ACC112 (cell line): ENCODE measurements at regions not wholly inside any gene's neighbourhood (a gene's known extent, or its start where the extent isn't known, plus 50 kb on each side); places are given as distances from the start of the nearest gene placed in this dataset.

Experiments used
- H2AFZ ChIP-seq: fragments of 200-600 bp; sonication (generic); one replicate; pipeline ENCODE4 v1.6.0; 2017; ENCODE audit warnings: antibody characterized with exemption, low read length; ENCODE audit not compliant: unreplicated experiment
- H3K27ac ChIP-seq: fragments of 200-600 bp; sonication (generic); 2 replicates; pipeline ENCODE4 v1.5.1; 2014; ENCODE audit warnings: low read depth, mild to moderate bottlenecking, antibody characterized with exemption, low read length, moderate library complexity
- H3K27me3 ChIP-seq: fragments of 200-600 bp; sonication (generic); 2 replicates; pipeline ENCODE4 v1.6.1; 2014; ENCODE audit warnings: mild to moderate bottlenecking, antibody characterized with exemption, low read length, moderate library complexity, mixed read lengths; ENCODE audit not compliant: insufficient read depth
- H3K36me3 ChIP-seq: fragments of 200-600 bp; sonication (generic); 2 replicates; pipeline ENCODE4 v1.6.1; 2016; ENCODE audit warnings: mild to moderate bottlenecking, antibody characterized with exemption, low read length, moderate library complexity, mixed read lengths; ENCODE audit not compliant: insufficient read depth
- H3K4me1 ChIP-seq: fragments of 200-600 bp; sonication (generic); one replicate; pipeline ENCODE4 v1.6.1; 2016; ENCODE audit warnings: low read length, mixed read lengths; ENCODE audit not compliant: insufficient read depth, unreplicated experiment, control insufficient read depth
- H3K4me3 ChIP-seq: fragments of 200-600 bp; sonication (generic); 2 replicates; pipeline ENCODE4 v1.5.1; 2014; ENCODE audit warnings: mild to moderate bottlenecking, low read depth, low read length
- H3K79me2 ChIP-seq: fragments of 200-600 bp; sonication (generic); one replicate; pipeline ENCODE4 v1.6.0; 2016; ENCODE audit warnings: low read length; ENCODE audit not compliant: control insufficient read depth, unreplicated experiment, insufficient read depth

GRCh38 chr6:134502614-134503549, 185.0 kb upstream of the SGK1 start:
- no peak overlapping the region for H3K4me3 ChIP-seq
- no peak overlapping the region for H3K27ac ChIP-seq
- no peaks in the 10 kb centered on the region for H3K4me1 ChIP-seq
- H3K27me3 ChIP-seq, result no peaks in the 10 kb centered on the region
- no peak overlapping the region for H2AFZ ChIP-seq
- H3K36me3 ChIP-seq, result no peaks in the 10 kb centered on the region
- H3K79me2 ChIP-seq, result no peaks in the 10 kb centered on the region

- Histone ChIP-seq H3K79me2 (no peaks in the 10 kb centered on the region), H3K27me3 (no peaks in the 10 kb centered on the region), H3K36me3 (no peaks in the 10 kb centered on the region), H2AFZ (no peak overlapping the region), H3K4me1 (no peaks in the 10 kb centered on the region), H3K27ac (no peak overlapping the region), H3K4me3 (no peak overlapping the region)
Measured at GRCh38 chr6:134495890-134496248, 178.0 kb upstream of the SGK1 start.

GRCh38 chr6:134495203-134495889, 177.4 kb upstream of the SGK1 start:
- no peaks in the 10 kb centered on the region for H3K4me1 ChIP-seq
- H2AFZ ChIP-seq, result no peak overlapping the region
- H3K4me3 ChIP-seq, result no peak overlapping the region
- no peaks in the 10 kb centered on the region for H3K36me3 ChIP-seq
- H3K27ac ChIP-seq, result no peak overlapping the region
- no peaks in the 10 kb centered on the region for H3K79me2 ChIP-seq
- no peaks in the 10 kb centered on the region for H3K27me3 ChIP-seq

- H3K36me3 ChIP-seq, result no peaks in the 10 kb centered on the region
- H2AFZ ChIP-seq, result no peak overlapping the region
- H3K4me3 ChIP-seq, result no peak overlapping the region
- no peaks in the 10 kb centered on the region for H3K27me3 ChIP-seq
- H3K27ac ChIP-seq, result no peak overlapping the region
- H3K79me2 ChIP-seq, result no peaks in the 10 kb centered on the region
- no peaks in the 10 kb centered on the region for H3K4me1 ChIP-seq
Measured at GRCh38 chr6:134493789-134494188, 175.9 kb upstream of the SGK1 start.

- no peaks in the 10 kb centered on the region for H3K4me1 ChIP-seq
- no peak overlapping the region for H2AFZ ChIP-seq
- no peak overlapping the region for H3K4me3 ChIP-seq
- no peaks in the 10 kb centered on the region for H3K27me3 ChIP-seq
- no peaks in the 10 kb centered on the region for H3K79me2 ChIP-seq
- H3K36me3 ChIP-seq, result no peaks in the 10 kb centered on the region
- H3K27ac ChIP-seq, result no peak overlapping the region
Measured at GRCh38 chr6:134491477-134491876, 173.6 kb upstream of the SGK1 start.

GRCh38 chr6:134482593-134483270, 164.8 kb upstream of the SGK1 start:
- H3K27me3 ChIP-seq, result no peaks in the 10 kb centered on the region
- H3K4me1 ChIP-seq, result no peaks in the 10 kb centered on the region
- no peaks in the 10 kb centered on the region for H3K79me2 ChIP-seq
- H2AFZ ChIP-seq, result no peak overlapping the region
- no peak overlapping the region for H3K4me3 ChIP-seq
- no peak overlapping the region for H3K27ac ChIP-seq
- no peaks in the 10 kb centered on the region for H3K36me3 ChIP-seq

- Histone ChIP-seq H3K4me1 (no peaks in the 10 kb centered on the region), H2AFZ (no peak overlapping the region), H3K27ac (no peak overlapping the region), H3K36me3 (no peaks in the 10 kb centered on the region), H3K79me2 (no peaks in the 10 kb centered on the region), H3K27me3 (no peaks in the 10 kb centered on the region), H3K4me3 (no peak overlapping the region)
Measured at GRCh38 chr6:134481966-134482365, 164.1 kb upstream of the SGK1 start.

- H3K27ac ChIP-seq, result no peak overlapping the region
- no peaks in the 10 kb centered on the region for H3K79me2 ChIP-seq
- H3K4me3 ChIP-seq, result no peak overlapping the region
- no peak overlapping the region for H2AFZ ChIP-seq
- no peaks in the 10 kb centered on the region for H3K27me3 ChIP-seq
- no peaks in the 10 kb centered on the region for H3K36me3 ChIP-seq
- no peaks in the 10 kb centered on the region for H3K4me1 ChIP-seq
Measured at GRCh38 chr6:134480593-134480992, 162.7 kb upstream of the SGK1 start.

- Histone ChIP-seq H3K4me1 (no peaks in the 10 kb centered on the region), H3K79me2 (no peaks in the 10 kb centered on the region), H3K27ac (no peak overlapping the region), H3K36me3 (no peaks in the 10 kb centered on the region), H3K27me3 (no peaks in the 10 kb centered on the region), H3K4me3 (no peak overlapping the region), H2AFZ (no peak overlapping the region)
Measured at GRCh38 chr6:134478764-134479399, 161.0 kb upstream of the SGK1 start.

- H3K27ac ChIP-seq, result no peak overlapping the region
- H3K4me1 ChIP-seq, result no peaks in the 10 kb centered on the region
- no peak overlapping the region for H2AFZ ChIP-seq
- no peaks in the 10 kb centered on the region for H3K79me2 ChIP-seq
- H3K36me3 ChIP-seq, result no peaks in the 10 kb centered on the region
- H3K4me3 ChIP-seq, result no peak overlapping the region
- H3K27me3 ChIP-seq, result no peaks in the 10 kb centered on the region
Measured at GRCh38 chr6:134477991-134478635, 160.2 kb upstream of the SGK1 start.
